22Rv1 (cell line): ENCODE measurements at regions not wholly inside any gene's neighbourhood (a gene's known extent, or its start where the extent isn't known, plus 50 kb on each side); places are given as distances from the start of the nearest gene placed in this dataset.

Experiments
- CTCF ChIP-seq: fragments of 450-650 bp; IDR thresholded peaks from 2 replicates; pipeline ENCODE4 v1.5.1; 2017; ENCODE audit warnings: mild to moderate bottlenecking
- ZFX ChIP-seq: fragments of 450-650 bp; IDR thresholded peaks from 2 replicates; pipeline ENCODE4 v1.6.1; 2017; ENCODE audit warnings: antibody characterized with exemption, borderline replicate concordance

GRCh38 chr2:74071426-74071825 is 76.3 kb downstream of the BOLA3 start:
- TF ChIP-seq CTCF (no peak), ZFX (no peak)
